Mesenchymal stem cell (in vitro differentiated cells and primary cell): ENCODE measurements at regions not wholly inside any gene's neighbourhood (a gene's known extent, or its start where the extent isn't known, plus 50 kb on each side); places are given as distances from the start of the nearest gene placed in this dataset.
"Not testable (repeated sequence)": the region's sequence is repeated elsewhere in the genome, so short reads cannot be mapped to it uniquely, and the experiment has no call there.

ENCODE experiments used
- DNase-seq: peaks from one replicate; pipeline ENCODE4 v3.0.0-alpha.2; 2013
- H2AFZ ChIP-seq: one replicate; pipeline ENCODE4 v1.6.1; 2013; ENCODE audit warnings: low read depth, mild to moderate bottlenecking, control low read depth, inconsistent platforms, low read length, moderate library complexity
- H2AK5ac ChIP-seq: 2 replicates; pipeline ENCODE4 v1.6.1; 2013; ENCODE audit warnings: low read length, moderate library complexity, mild to moderate bottlenecking, inconsistent platforms; ENCODE audit not compliant: severe bottlenecking
- H2BK120ac ChIP-seq: one replicate; pipeline ENCODE4 v1.6.1; 2013; ENCODE audit warnings: low read depth, mild to moderate bottlenecking, inconsistent platforms, low read length, moderate library complexity
- H2BK12ac ChIP-seq, 2 experiments: one replicate each; pipeline ENCODE4 v1.6.1; 2013; ENCODE audit warnings: inconsistent platforms in 2 of 2, low read length in 2 of 2, mild to moderate bottlenecking in 2 of 2, moderate library complexity in 2 of 2, control low read depth in 1 of 2
- H2BK15ac ChIP-seq: one replicate; pipeline ENCODE4 v1.6.1; 2013; ENCODE audit warnings: mild to moderate bottlenecking, low read depth, inconsistent platforms; ENCODE audit not compliant: poor library complexity, severe bottlenecking
- H2BK5ac ChIP-seq: 2 replicates; pipeline ENCODE4 v1.6.1; 2013; ENCODE audit warnings: low read depth, mild to moderate bottlenecking, low read length, control low read depth, inconsistent platforms; ENCODE audit not compliant: poor library complexity, severe bottlenecking
- H3K14ac ChIP-seq, 2 experiments: one replicate each; pipeline ENCODE4 v1.6.1; 2013; ENCODE audit warnings: inconsistent platforms in 2 of 2, low read length in 2 of 2, control low read depth in 1 of 2, mild to moderate bottlenecking in 1 of 2, moderate library complexity in 1 of 2
- H3K18ac ChIP-seq, 2 experiments: one replicate each; pipeline ENCODE4 v1.6.1; 2013; ENCODE audit warnings: inconsistent platforms in 2 of 2, low read length in 2 of 2, control low read depth in 1 of 2, low read depth in 1 of 2, mild to moderate bottlenecking in 1 of 2
- H3K23ac ChIP-seq, 2 experiments: one replicate each; pipeline ENCODE4 v1.6.1; 2013; ENCODE audit warnings: inconsistent platforms in 2 of 2, low read length in 2 of 2, mild to moderate bottlenecking in 2 of 2, moderate library complexity in 2 of 2, control low read depth in 1 of 2
- H3K27ac ChIP-seq: 2 replicates; pipeline ENCODE4 v1.5.1; 2013; ENCODE audit warnings: mild to moderate bottlenecking, moderate library complexity, low read length, control low read depth, inconsistent platforms; ENCODE audit not compliant: poor library complexity, severe bottlenecking
- H3K27me3 ChIP-seq, 2 experiments: 2 replicates each; pipeline versions ENCODE4 v1.6.1 to v1.7.0; 2013; ENCODE audit warnings: low read length in 2 of 2, mild to moderate bottlenecking in 2 of 2, moderate library complexity in 2 of 2, control low read depth in 1 of 2, inconsistent platforms in 1 of 2; ENCODE audit not compliant: control insufficient read depth in 1 of 2, insufficient read depth in 1 of 2
- H3K36me3 ChIP-seq, 2 experiments: 2 replicates each; pipeline versions ENCODE4 v1.6.1 to v1.7.0; 2013; ENCODE audit warnings: low read length in 2 of 2, control low read depth in 1 of 2, inconsistent platforms in 1 of 2, low read depth in 1 of 2, mild to moderate bottlenecking in 1 of 2; ENCODE audit not compliant: insufficient read depth in 2 of 2, control insufficient read depth in 1 of 2
- H3K4ac ChIP-seq, 2 experiments: one replicate each; pipeline ENCODE4 v1.6.1; 2013; ENCODE audit warnings: inconsistent platforms in 2 of 2, low read length in 2 of 2, mild to moderate bottlenecking in 2 of 2, moderate library complexity in 2 of 2, control low read depth in 1 of 2, low read depth in 1 of 2
- H3K4me1 ChIP-seq: 2 replicates; pipeline ENCODE4 v1.6.1; 2013; ENCODE audit warnings: low read depth, low read length, control low read depth; ENCODE audit not compliant: control insufficient read depth, insufficient read depth
- H3K4me2 ChIP-seq: 2 replicates; pipeline ENCODE4 v1.6.1; 2013; ENCODE audit warnings: low read length, mild to moderate bottlenecking, inconsistent platforms; ENCODE audit not compliant: poor library complexity, severe bottlenecking
- H3K4me3 ChIP-seq, 2 experiments: 2 replicates each; pipeline versions ENCODE4 v1.5.1 to v1.7.0; 2013; ENCODE audit warnings: low read length in 2 of 2, mild to moderate bottlenecking in 2 of 2, control low read depth in 1 of 2, low read depth in 1 of 2; ENCODE audit not compliant: insufficient read depth in 1 of 2
- H3K79me1 ChIP-seq: replicated peaks from 2 replicates; pipeline ENCODE4 v1.6.1; 2013; ENCODE audit warnings: mild to moderate bottlenecking, control low read depth, low read length, inconsistent platforms; ENCODE audit not compliant: poor library complexity, severe bottlenecking
- H3K9ac ChIP-seq: 2 replicates; pipeline ENCODE4 v1.7.0; 2013; ENCODE audit warnings: mild to moderate bottlenecking, low read length, moderate library complexity
- H3K9me3 ChIP-seq: 2 replicates; pipeline ENCODE4 v1.7.0; 2013; ENCODE audit warnings: mild to moderate bottlenecking, low read length; ENCODE audit not compliant: control insufficient read depth
- H4K8ac ChIP-seq: one replicate; pipeline ENCODE4 v1.6.1; 2013; ENCODE audit warnings: inconsistent platforms, mild to moderate bottlenecking, low read length, moderate library complexity
- H4K91ac ChIP-seq: one replicate; pipeline ENCODE4 v1.6.1; 2013; ENCODE audit warnings: mild to moderate bottlenecking, low read length, inconsistent platforms
- WGBS: methylation state at CpG from one replicate; pipeline ENCODE4 v1.1.7; 2013; ENCODE audit warnings: mixed read lengths; 5-methylcytosine and 5-hydroxymethylcytosine counted together

GRCh38 chr3:106071306-106071705 lies 202.5 kb upstream of the CBLB start:
- Histone ChIP-seq H3K79me1 (no peaks in the 10 kb centered on the region), H3K4ac (no peak overlapping the region), H2BK120ac (no peak overlapping the region), H3K9me3 (no peaks in the 10 kb centered on the region), H2BK12ac (no peak overlapping the region), H3K4me1 (no peaks in the 10 kb centered on the region), H3K23ac (no peak overlapping the region), H4K8ac (no peak overlapping the region), H2BK15ac (no peak overlapping the region), H2AK5ac (no peak overlapping the region), H3K14ac (no peak overlapping the region), H3K4me3 (no peak overlapping the region), H2AFZ (no peak overlapping the region), H4K91ac (no peak overlapping the region), H2BK5ac (no peak overlapping the region), H3K27me3 (no peaks in the 10 kb centered on the region), H3K27ac (no peak overlapping the region), H3K9ac (no peak overlapping the region), H3K18ac (no peak overlapping the region), H3K36me3 (no peaks in the 10 kb centered on the region), H3K4me2 (no peak overlapping the region)
- 100% methylated on average over 4 of the region's 4 CpGs for WGBS
- no peak for DNase-seq

GRCh38 chr3:106072596-106072995 lies 203.8 kb upstream of the CBLB start:
- not testable (repeated sequence) for H3K27me3 ChIP-seq, H3K36me3 ChIP-seq, H4K91ac ChIP-seq, H3K79me1 ChIP-seq, H3K4me3 ChIP-seq, H2BK12ac ChIP-seq, H3K4me1 ChIP-seq, H2AK5ac ChIP-seq, H3K9ac ChIP-seq, H3K4me2 ChIP-seq, H2BK120ac ChIP-seq, H3K14ac ChIP-seq, H3K18ac ChIP-seq, H2AFZ ChIP-seq, H3K4ac ChIP-seq, DNase-seq, H3K9me3 ChIP-seq, H2BK15ac ChIP-seq, H3K27ac ChIP-seq, H3K23ac ChIP-seq, H2BK5ac ChIP-seq, H4K8ac ChIP-seq
- no CpG with 5 or more reads among the region's 5 CpGs for WGBS

DNA sequence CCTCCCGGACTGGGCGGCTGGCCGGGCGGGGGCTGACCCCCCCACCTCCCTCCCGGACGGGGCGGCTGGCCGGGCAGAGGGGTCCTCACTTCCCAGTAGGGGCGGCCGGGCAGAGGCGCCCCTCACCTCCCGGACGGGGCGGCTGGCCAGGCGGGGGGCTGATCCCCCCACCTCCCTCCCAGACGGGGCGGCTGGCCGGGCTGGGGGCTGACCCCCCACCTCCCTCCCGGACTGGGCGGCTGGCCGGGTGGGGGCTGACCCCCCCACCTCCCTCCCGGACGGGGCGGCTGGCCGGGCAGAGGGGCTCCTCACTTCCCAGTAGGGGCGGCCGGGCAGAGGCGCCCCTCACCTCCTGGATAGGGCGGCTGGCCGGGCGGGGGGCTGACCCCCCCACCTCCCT lies 205.0 kb upstream of the CBLB start:
- not testable (repeated sequence) for H3K9ac ChIP-seq, H3K14ac ChIP-seq, H3K18ac ChIP-seq, H2BK12ac ChIP-seq, H2BK15ac ChIP-seq, H3K23ac ChIP-seq, H3K9me3 ChIP-seq, H3K4me3 ChIP-seq, H3K36me3 ChIP-seq, H3K4me1 ChIP-seq, H3K27ac ChIP-seq, DNase-seq, H4K91ac ChIP-seq, H3K79me1 ChIP-seq, H4K8ac ChIP-seq, H3K27me3 ChIP-seq, H2BK120ac ChIP-seq, H2BK5ac ChIP-seq, H3K4me2 ChIP-seq, H2AK5ac ChIP-seq, H2AFZ ChIP-seq, H3K4ac ChIP-seq
- WGBS: no CpG with 5 or more reads among the region's 31 CpGs

GRCh38 chr3:106075731-106076130 lies 206.9 kb upstream of the CBLB start:
- H2BK120ac ChIP-seq, H4K8ac ChIP-seq, H3K18ac ChIP-seq, H4K91ac ChIP-seq, H3K4me1 ChIP-seq, H2BK5ac ChIP-seq, H3K9me3 ChIP-seq, H3K23ac ChIP-seq, H3K4me2 ChIP-seq, H3K27ac ChIP-seq, H3K36me3 ChIP-seq, H3K27me3 ChIP-seq, DNase-seq, H2BK12ac ChIP-seq, H3K9ac ChIP-seq, H3K4ac ChIP-seq, H2AFZ ChIP-seq, H3K14ac ChIP-seq, H2BK15ac ChIP-seq, H3K4me3 ChIP-seq, H3K79me1 ChIP-seq, H2AK5ac ChIP-seq: not testable (repeated sequence)
- WGBS: no CpG with 5 or more reads among the region's 5 CpGs
